ENCODE measurements at regions not wholly inside any gene's neighbourhood (a gene's known extent, or its start where the extent isn't known, plus 50 kb on each side); places are given as distances from the start of the nearest gene placed in this dataset.

- Histone ChIP-seq H3K27ac (no peak overlapping the region), H3K4me1 (no peaks in the 10 kb centered on the region), H3K9me3 (no peaks in the 10 kb centered on the region), H3K4me3 (no peak overlapping the region), H3K27me3 (no peaks in the 10 kb centered on the region), H3K36me3 (no peaks in the 10 kb centered on the region)
- DNase-seq, result no peak
- no peak for TF ChIP-seq CTCF (IDR thresholded peaks at IDR 0.05)
- intact Hi-C loops (cut with DNase I), result no loop called here
- no peak for ATAC-seq
These were observed 68.7 kb upstream of the SPRED2 start for GRCh38 chr2:65501074-65501473.

GRCh38 chr2:65500310-65501040, 68.1 kb upstream of the SPRED2 start:
- intact Hi-C loops (cut with DNase I), result no loop called here
- Histone ChIP-seq H3K4me1 (no peaks in the 10 kb centered on the region), H3K9me3 (no peaks in the 10 kb centered on the region), H3K4me3 (no peak overlapping the region), H3K36me3 (no peaks in the 10 kb centered on the region), H3K27me3 (no peaks in the 10 kb centered on the region), H3K27ac (no peak overlapping the region)
- no peak for ATAC-seq
- TF ChIP-seq CTCF (IDR thresholded peaks at IDR 0.05), result no peak
- DNase-seq, result no peak

DNA sequence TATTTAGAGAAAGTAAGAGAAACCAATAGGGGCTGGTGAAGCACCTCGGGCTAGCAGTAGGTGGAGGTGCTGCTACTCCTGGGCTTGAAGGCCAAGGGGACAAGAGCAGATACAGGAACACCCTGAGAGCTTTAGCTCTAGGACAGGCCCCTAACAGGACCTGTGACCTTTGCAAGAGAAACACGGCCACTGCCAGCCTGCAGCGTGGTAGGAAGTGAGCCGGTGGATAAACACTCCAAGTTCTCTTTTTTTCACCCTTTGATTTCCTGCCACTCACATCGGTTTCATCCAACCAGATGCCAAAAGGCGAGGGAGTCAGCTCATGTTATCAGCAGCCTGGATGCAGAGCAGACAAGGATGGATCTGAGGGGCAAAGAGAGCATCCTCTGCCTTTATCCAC, 66.8 kb upstream of the SPRED2 start:
- intact Hi-C loops (cut with DNase I), result no loop called here
- Histone ChIP-seq H3K27me3 (no peaks in the 10 kb centered on the region), H3K4me3 (no peak overlapping the region), H3K27ac (no peak overlapping the region), H3K4me1 (no peaks in the 10 kb centered on the region), H3K36me3 (no peaks in the 10 kb centered on the region), H3K9me3 (no peaks in the 10 kb centered on the region)
- DNase-seq, result no peak
- peak; percentile 28 for ATAC-seq
- no peak for TF ChIP-seq CTCF (IDR thresholded peaks at IDR 0.05)

DNA sequence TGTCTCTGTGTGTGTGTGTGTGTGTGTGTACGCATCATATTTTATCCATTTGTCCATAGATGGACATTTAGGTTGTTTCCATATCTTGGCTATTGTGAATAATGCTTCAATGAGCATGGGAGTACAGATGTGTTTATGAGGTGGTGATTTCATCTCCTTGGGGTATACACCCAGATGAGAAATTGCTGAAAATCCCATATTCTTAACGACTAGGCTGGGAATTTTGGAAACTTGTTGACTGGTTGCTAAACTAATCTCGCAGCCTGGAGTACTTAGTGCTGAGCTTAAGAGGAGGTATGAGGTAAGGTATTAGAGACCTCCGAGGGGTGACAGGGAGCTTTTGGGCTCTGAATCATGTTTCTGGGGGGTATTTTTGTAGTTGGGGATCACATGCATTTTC, 66.0 kb upstream of the SPRED2 start:
- DNase-seq (no peak), ATAC-seq (no peak)
- no peaks in the 10 kb centered on the region for H3K4me1 ChIP-seq
- no peaks in the 10 kb centered on the region for H3K9me3 ChIP-seq
- no peaks in the 10 kb centered on the region for H3K36me3 ChIP-seq
- intact Hi-C loops (cut with DNase I), result no loop called here
- no peak for TF ChIP-seq CTCF (IDR thresholded peaks at IDR 0.05)
- H3K4me3 ChIP-seq, result no peak overlapping the region
- no peaks in the 10 kb centered on the region for H3K27me3 ChIP-seq
- no peak overlapping the region for H3K27ac ChIP-seq

- no peak for TF ChIP-seq CTCF (IDR thresholded peaks at IDR 0.05)
- Histone ChIP-seq H3K4me1 (no peaks in the 10 kb centered on the region), H3K9me3 (no peaks in the 10 kb centered on the region), H3K36me3 (no peaks in the 10 kb centered on the region), H3K4me3 (no peak overlapping the region), H3K27me3 (no peaks in the 10 kb centered on the region), H3K27ac (no peak overlapping the region)
- no peak for ATAC-seq
- no peak for DNase-seq
- intact Hi-C loops (cut with DNase I), result no loop called here
These were observed 63.0 kb upstream of the SPRED2 start for GRCh38 chr2:65495251-65495877.

Measured in upper lobe of right lung (tissue), 1 donor.